ENCODE measurements at regions not wholly inside any gene's neighbourhood (a gene's known extent, or its start where the extent isn't known, plus 50 kb on each side); places are given as distances from the start of the nearest gene placed in this dataset.

GRCh38 chr5:93076566-93076965 lies 504.5 kb downstream of the NR2F1-AS1 start:
- ChIA-PET SMC1A (ENCODE audit: uncharacterized antibody, unreplicated experiment) (no interaction called here), POLR2A (interaction anchor here (0.6 kb wide), 3 partner anchors 145 to 659 kb away, joined by 3 to 4 read pairs (median 3); no protein-coding TSS in a partner anchor), RAD21 (ENCODE audit: unreplicated experiment) (no interaction called here), CTCF (interaction anchor here (1.0 to 1.2 kb wide), 2 partner anchors 19 to 167 kb away, joined by 5 read pairs; no protein-coding TSS in a partner anchor)
- Histone ChIP-seq H3K4me3 (no peak overlapping the region), H3K27me3 (replicated peaks in 1 of 2; ENCODE audit: control insufficient read depth in 2 of 2, insufficient read depth in 2 of 2, low read length in 1 of 2) (no peaks in the 10 kb centered on the region), H3K27ac (ENCODE audit: control insufficient read depth, insufficient read depth) (no peak overlapping the region), H3K9ac (ENCODE audit: control insufficient read depth, insufficient read depth, low read length) (no peak overlapping the region), H2AFZ (ENCODE audit: control insufficient read depth, low read depth, low read length) (no peak overlapping the region), H3K9me3 (replicated peaks; ENCODE audit: control insufficient read depth, insufficient read depth, low read length) (no peaks in the 10 kb centered on the region), H3K79me2 (ENCODE audit: control insufficient read depth, insufficient read depth, low read length) (no peaks in the 10 kb centered on the region), H3K4me2 (ENCODE audit: control insufficient read depth, insufficient read depth) (no peak overlapping the region), H3K36me3 (ENCODE audit: control insufficient read depth in 2 of 2, insufficient read depth in 2 of 2, low read length in 1 of 2) (no peaks in the 10 kb centered on the region), H3K4me1 (ENCODE audit: control insufficient read depth, insufficient read depth, low read length) (peaks cover 10% of the 10 kb centered on the region), H4K20me1 (ENCODE audit: control insufficient read depth, insufficient read depth) (no peaks in the 10 kb centered on the region)
- no TSS peak for BruUV-seq (replicated peaks)
- WGBS (ENCODE audit: insufficient coverage, insufficient replicate concordance, low lambda C conversion rate, missing lambda C conversion rate), result 77% methylated on average over 4 of the region's 4 CpGs
- FAIRE-seq (no peak), DNase-seq (ENCODE audit: low read depth, low spot score) (no peak), ATAC-seq (no peak)
- intact Hi-C loops (cut with micrococcal nuclease; ENCODE audit: unreplicated experiment), result no loop called here
- in situ Hi-C loops (cut with MboI), result no loop called here
- TF ChIP-seq TCF3 (IDR thresholded peaks at IDR 0.05; ENCODE audit: borderline replicate concordance, insufficient read depth, low read depth, low read length) (no peak), E2F4 (IDR thresholded peaks at IDR 0.05; ENCODE audit: low read depth, low read length) (no peak), BMI1 (IDR thresholded peaks at IDR 0.05; ENCODE audit: borderline replicate concordance) (no peak), BHLHE40 (IDR thresholded peaks at IDR 0.05; ENCODE audit: borderline replicate concordance in 1 of 2, low read depth in 2 of 2, low read length in 1 of 2) (no peak), SP1 (IDR thresholded peaks at IDR 0.05; ENCODE audit: low read depth, low read length) (no peak), HCFC1 (IDR thresholded peaks at IDR 0.05; ENCODE audit: low read length) (no peak), NFXL1 (IDR thresholded peaks at IDR 0.05; ENCODE audit: borderline replicate concordance) (no peak), RFX5 (IDR thresholded peaks at IDR 0.05; ENCODE audit: low read depth, low read length) (no peak), MTA3 (IDR thresholded peaks at IDR 0.05; ENCODE audit: borderline replicate concordance, low read length) (no peak), EED (IDR thresholded peaks at IDR 0.05; ENCODE audit: low read depth) (no peak), IKZF2 (IDR thresholded peaks at IDR 0.05) (no peak), CREB1 (IDR thresholded peaks at IDR 0.05; ENCODE audit: low read depth) (no peak)

Measured in GM12878 (cell line).